Nephron (organoid): ENCODE measurements at regions not wholly inside any gene's neighbourhood (a gene's known extent, or its start where the extent isn't known, plus 50 kb on each side); places are given as distances from the start of the nearest gene placed in this dataset.

Experiments
- H3K27ac Mint-ChIP-seq, 3 experiments: 2 replicates each; pipeline ENCODE4 v1.8.0; 2020; ENCODE audit warnings: mixed read lengths in 3 of 3, mild to moderate bottlenecking in 2 of 3, moderate library complexity in 1 of 3
- H3K27me3 Mint-ChIP-seq: 2 replicates; pipeline ENCODE4 v1.8.0; 2021; ENCODE audit warnings: low read depth, mild to moderate bottlenecking, moderate library complexity, mixed read lengths
- H3K36me3 Mint-ChIP-seq: 2 replicates; pipeline ENCODE4 v1.8.0; 2020; ENCODE audit warnings: low read depth, mixed read lengths
- H3K4me1 Mint-ChIP-seq: 2 replicates; pipeline ENCODE4 v1.8.0; 2020; ENCODE audit warnings: mixed read lengths
- H3K4me3 Mint-ChIP-seq, 3 experiments: 2 replicates each; pipeline ENCODE4 v1.8.0; 2020; ENCODE audit warnings: mild to moderate bottlenecking in 3 of 3, mixed read lengths in 3 of 3, moderate library complexity in 2 of 3
- H3K9me3 Mint-ChIP-seq: 2 replicates; pipeline ENCODE4 v1.8.0; 2020; ENCODE audit warnings: mixed read lengths
- CTCF ChIP-seq, 3 experiments: fragments of 200-600 bp; sonication (generic); IDR thresholded peaks; one replicate each; pipeline ENCODE4 v1.5.0; 2021; ENCODE audit warnings: antibody characterized with exemption in 3 of 3; ENCODE audit not compliant: unreplicated experiment in 3 of 3

- no peak overlapping the region for H3K4me3 Mint-ChIP-seq
- H3K9me3 Mint-ChIP-seq: no peaks in the 10 kb centered on the region
- H3K4me1 Mint-ChIP-seq: peaks cover 25% of the 10 kb centered on the region
- TF ChIP-seq CTCF (IDR thresholded peaks at IDR 0.05; ENCODE audit: unreplicated experiment in 3 of 3): no peak
- peaks cover 7% of the 10 kb centered on the region for H3K36me3 Mint-ChIP-seq
- peak overlapping the region; percentile 64 to 86 (median 83) for H3K27ac Mint-ChIP-seq
- H3K27me3 Mint-ChIP-seq: peaks cover 48% of the 10 kb centered on the region
These were observed 102.3 kb downstream of the FOXL1 start for GRCh38 chr16:86680661-86681030.

- H3K27ac Mint-ChIP-seq: peak overlapping the region in 2 of 3 experiments; percentile 64 to 83
- peaks cover 7% of the 10 kb centered on the region for H3K36me3 Mint-ChIP-seq
- no peak for TF ChIP-seq CTCF (IDR thresholded peaks at IDR 0.05; ENCODE audit: unreplicated experiment in 3 of 3)
- peaks cover 49% of the 10 kb centered on the region for H3K27me3 Mint-ChIP-seq
- H3K4me1 Mint-ChIP-seq: peaks cover 25% of the 10 kb centered on the region
- no peaks in the 10 kb centered on the region for H3K9me3 Mint-ChIP-seq
- no peak overlapping the region for H3K4me3 Mint-ChIP-seq
These were observed 102.8 kb downstream of the FOXL1 start for GRCh38 chr16:86681031-86681756.

- TF ChIP-seq CTCF (IDR thresholded peaks at IDR 0.05; ENCODE audit: unreplicated experiment in 3 of 3): no peak
- Mint-ChIP-seq H3K4me3 (no peak overlapping the region), H3K9me3 (no peaks in the 10 kb centered on the region), H3K36me3 (peaks cover 7% of the 10 kb centered on the region), H3K4me1 (peaks cover 25% of the 10 kb centered on the region), H3K27me3 (peaks cover 50% of the 10 kb centered on the region), H3K27ac (peak overlapping the region in 1 of 3 experiments; percentile 44)
These were observed 103.4 kb downstream of the FOXL1 start for GRCh38 chr16:86681757-86682106.

GRCh38 chr16:86682219-86682904 lies 104.0 kb downstream of the FOXL1 start:
- TF ChIP-seq CTCF (IDR thresholded peaks at IDR 0.05; ENCODE audit: unreplicated experiment in 3 of 3): no peak
- peaks cover 52% of the 10 kb centered on the region for H3K27me3 Mint-ChIP-seq
- no peak overlapping the region for H3K4me3 Mint-ChIP-seq
- no peak overlapping the region for H3K27ac Mint-ChIP-seq
- H3K36me3 Mint-ChIP-seq: peaks cover 7% of the 10 kb centered on the region
- no peaks in the 10 kb centered on the region for H3K9me3 Mint-ChIP-seq
- peaks cover 25% of the 10 kb centered on the region for H3K4me1 Mint-ChIP-seq

GRCh38 chr16:86683441-86684194 lies 105.3 kb downstream of the FOXL1 start:
- peak overlapping the region in 2 of 3 experiments; percentile 5 to 28 for H3K27ac Mint-ChIP-seq
- H3K36me3 Mint-ChIP-seq: peaks cover 7% of the 10 kb centered on the region
- no peaks in the 10 kb centered on the region for H3K9me3 Mint-ChIP-seq
- H3K4me1 Mint-ChIP-seq: peaks cover 25% of the 10 kb centered on the region
- no peak for TF ChIP-seq CTCF (IDR thresholded peaks at IDR 0.05; ENCODE audit: unreplicated experiment in 3 of 3)
- no peak overlapping the region for H3K4me3 Mint-ChIP-seq
- peaks cover 47% of the 10 kb centered on the region for H3K27me3 Mint-ChIP-seq
